HG03520 (cell line): ENCODE measurements at regions not wholly inside any gene's neighbourhood (a gene's known extent, or its start where the extent isn't known, plus 50 kb on each side); places are given as distances from the start of the nearest gene placed in this dataset.
"Not testable (repeated sequence)": the region's sequence is repeated elsewhere in the genome, so short reads cannot be mapped to it uniquely, and the experiment has no call there.

Experiments
- ATAC-seq: cut with Tn5 transposase; IDR thresholded peaks from one replicate; pipeline ENCODE4 v1.9.1; 2021; ENCODE audit warnings: mild to moderate bottlenecking, moderate library complexity; ENCODE audit not compliant: unreplicated experiment

GRCh38 chr15:39016706-39017105 is 452.1 kb upstream of the RASGRP1 start:
- ATAC-seq = no peak

GRCh38 chr15:39018966-39019365 is 454.4 kb upstream of the RASGRP1 start:
- ATAC-seq = no peak

- no peak for ATAC-seq
Observed at GRCh38 chr15:39021341-39021740, 456.7 kb upstream of the RASGRP1 start.

- no peak for ATAC-seq
Observed at GRCh38 chr15:39022532-39023305, 458.1 kb upstream of the RASGRP1 start.

GRCh38 chr15:39025321-39025720 is 460.7 kb upstream of the RASGRP1 start:
- ATAC-seq = no peak

- no peak for ATAC-seq
Observed at GRCh38 chr15:39025881-39026280, 461.3 kb upstream of the RASGRP1 start.

GRCh38 chr15:39028069-39028468 is 463.5 kb upstream of the RASGRP1 start:
- no peak for ATAC-seq

GRCh38 chr15:39029741-39030140 is 465.1 kb upstream of the RASGRP1 start:
- ATAC-seq = no peak

- ATAC-seq = no peak
Observed at GRCh38 chr15:39030291-39031070, 465.9 kb upstream of the RASGRP1 start.

- ATAC-seq = no peak
Observed at GRCh38 chr15:39031596-39031995, 467.0 kb upstream of the RASGRP1 start.

GRCh38 chr15:39034816-39035215 is 470.2 kb upstream of the RASGRP1 start:
- no peak for ATAC-seq

GRCh38 chr15:39037611-39038010 is 473.0 kb upstream of the RASGRP1 start:
- not testable (repeated sequence) for ATAC-seq

- no peak for ATAC-seq
Observed at GRCh38 chr15:39040861-39041260, 476.2 kb upstream of the RASGRP1 start.

GRCh38 chr15:39041979-39042495 is 477.4 kb upstream of the RASGRP1 start:
- no peak for ATAC-seq

- no peak for ATAC-seq
Observed at GRCh38 chr15:39051626-39052322, 487.2 kb upstream of the RASGRP1 start.

- no peak for ATAC-seq
Observed at GRCh38 chr15:39052323-39052705, 487.7 kb upstream of the RASGRP1 start.

- no peak for ATAC-seq
Observed at GRCh38 chr15:39053480-39053879, 488.9 kb upstream of the RASGRP1 start.

GRCh38 chr15:39054128-39054732 is 489.6 kb upstream of the RASGRP1 start:
- ATAC-seq = no peak

GRCh38 chr15:39056357-39056756 is 491.7 kb upstream of the RASGRP1 start:
- ATAC-seq = no peak

GRCh38 chr15:39058351-39059131 is 493.9 kb upstream of the RASGRP1 start:
- ATAC-seq = no peak
